HG02870 (cell line): ENCODE measurements at regions not wholly inside any gene's neighbourhood (a gene's known extent, or its start where the extent isn't known, plus 50 kb on each side); places are given as distances from the start of the nearest gene placed in this dataset.
A peak's percentile ranks its signal among the peaks of the same experiment; 100 is the strongest.

Source experiments
- ATAC-seq: cut with Tn5 transposase; IDR thresholded peaks from one replicate; pipeline ENCODE4 v1.9.1; 2021; ENCODE audit warnings: mild to moderate bottlenecking, moderate library complexity; ENCODE audit not compliant: unreplicated experiment

- ATAC-seq, result no peak
Measured at GRCh38 chr6:26149240-26149639, 62.0 kb downstream of the HFE start.

GRCh38 chr6:26152226-26153101, 65.2 kb downstream of the HFE start:
- ATAC-seq, result no peak

- ATAC-seq, result no peak
Measured at GRCh38 chr6:26155061-26155930, 68.1 kb downstream of the HFE start.

GRCh38 chr6:26156105-26156849, 69.0 kb downstream of the HFE start:
- peak; percentile 40 for ATAC-seq

GRCh38 chr6:26156850-26157250, 69.6 kb downstream of the HFE start:
- ATAC-seq, result no peak

- ATAC-seq, result peak; percentile 66
Measured at GRCh38 chr6:26157251-26158075, 70.2 kb downstream of the HFE start.

- no peak for ATAC-seq
Measured at GRCh38 chr6:26158076-26158580, 70.9 kb downstream of the HFE start.

- ATAC-seq, result no peak
Measured at GRCh38 chr6:26158581-26159356, 71.5 kb downstream of the HFE start.

- ATAC-seq, result no peak
Measured at GRCh38 chr6:26159357-26160273, 72.4 kb downstream of the HFE start.

- no peak for ATAC-seq
Measured at GRCh38 chr6:26161322-26161721, 74.1 kb downstream of the HFE start.

GRCh38 chr6:26162399-26162798, 75.2 kb downstream of the HFE start:
- no peak for ATAC-seq

GRCh38 chr6:26163427-26164119, 76.3 kb downstream of the HFE start:
- no peak for ATAC-seq

GRCh38 chr6:26164120-26164505, 76.9 kb downstream of the HFE start:
- no peak for ATAC-seq

- ATAC-seq, result no peak
Measured at GRCh38 chr6:26165261-26165790, 78.1 kb downstream of the HFE start.

GRCh38 chr6:26170181-26170580, 83.0 kb downstream of the HFE start:
- ATAC-seq, result no peak

- ATAC-seq, result no peak
Measured at GRCh38 chr6:26170951-26171841, 84.0 kb downstream of the HFE start.

- ATAC-seq, result peak; percentile 16
Measured at GRCh38 chr6:26172608-26172968, 85.4 kb downstream of the HFE start.
